Gastrocnemius medialis (tissue), 4 donors: ENCODE measurements at regions not wholly inside any gene's neighbourhood (a gene's known extent, or its start where the extent isn't known, plus 50 kb on each side); places are given as distances from the start of the nearest gene placed in this dataset.

Experiments used
- ATAC-seq, 2 donors: fragments of 150-250 bp; one replicate each; pipeline ENCODE4 v1.9.1; 2016
- DNase-seq, 2 donors: peaks; one replicate each; pipeline ENCODE4 v3.0.0-alpha.2; 2019
- H3K27ac ChIP-seq, 4 donors: fragments of 200-600 bp; sonication (generic); 1 replicate in 1 of 4; 2 replicates in 3 of 4; pipeline ENCODE4 v1.5.1; 2016 to 2018; ENCODE audit warnings: mild to moderate bottlenecking in 2 of 4, moderate library complexity in 1 of 4
- H3K27me3 ChIP-seq, 3 donors: fragments of 200-600 bp; sonication (generic) in 2 of 3; 1 replicate in 1 of 3; 2 replicates in 2 of 3; pipeline versions ENCODE4 v1.5.1 to v1.6.0; 2016 to 2019; ENCODE audit warnings: mild to moderate bottlenecking in 1 of 3, moderate library complexity in 1 of 3
- H3K36me3 ChIP-seq, 2 donors: fragments of 200-600 bp; sonication (generic) in 1 of 2; one replicate each; pipeline ENCODE4 v1.5.1; 2017 to 2018
- H3K4me1 ChIP-seq, 2 donors: fragments of 200-600 bp; sonication (generic) in 1 of 2; one replicate each; pipeline ENCODE4 v1.5.1; 2016 to 2017; ENCODE audit warnings: mild to moderate bottlenecking in 2 of 2
- H3K4me3 ChIP-seq, 4 donors: fragments of 200-600 bp; sonication (generic) in 3 of 4; 1 replicate in 1 of 4; 2 replicates in 3 of 4; pipeline ENCODE4 v1.5.1; 2016 to 2019; ENCODE audit warnings: mild to moderate bottlenecking in 2 of 4
- H3K9me3 ChIP-seq, 3 donors: fragments of 200-600 bp; sonication (generic) in 2 of 3; 1 replicate in 1 of 3; 2 replicates in 2 of 3; pipeline ENCODE4 v1.5.1; 2016 to 2019
- POLR2A ChIP-seq, 2 donors: fragments of 450-650 bp; IDR thresholded peaks; one replicate each; pipeline ENCODE4 v1.6.1; 2017; ENCODE audit warnings: antibody characterized with exemption in 2 of 2, mild to moderate bottlenecking in 2 of 2, moderate library complexity in 2 of 2
- in situ Hi-C, 4 donors: fragments of 200-750 bp; cut with MboI; loops; one replicate each; pipeline versions ENCODE4 v1.15.0 to v1.8.0; 2017; ENCODE audit warnings: low sequenced_read_pairs in 4 of 4
- intact Hi-C: fragments of 100-400 bp; cut with DNase I; formaldehyde crosslinking; loops from one replicate; pipeline ENCODE4 v1.15.1; 2023; ENCODE audit warnings: low total_unique reads
- TF ChIP-seq, protein P1 (sequence below), 5 experiments: fragments of 450-650 bp in 3 of 5; fragments of 200-600 bp in 2 of 5; sonication (generic) in 2 of 5; IDR thresholded peaks in 4 of 5; conservative IDR thresholded peaks in 1 of 5; 1 replicate in 4 of 5; 2 replicates in 1 of 5; pipeline ENCODE4 v1.5.1; 2016 to 2019; ENCODE audit warnings: antibody characterized with exemption in 5 of 5, mild to moderate bottlenecking in 3 of 5, moderate library complexity in 3 of 5

DNA sequence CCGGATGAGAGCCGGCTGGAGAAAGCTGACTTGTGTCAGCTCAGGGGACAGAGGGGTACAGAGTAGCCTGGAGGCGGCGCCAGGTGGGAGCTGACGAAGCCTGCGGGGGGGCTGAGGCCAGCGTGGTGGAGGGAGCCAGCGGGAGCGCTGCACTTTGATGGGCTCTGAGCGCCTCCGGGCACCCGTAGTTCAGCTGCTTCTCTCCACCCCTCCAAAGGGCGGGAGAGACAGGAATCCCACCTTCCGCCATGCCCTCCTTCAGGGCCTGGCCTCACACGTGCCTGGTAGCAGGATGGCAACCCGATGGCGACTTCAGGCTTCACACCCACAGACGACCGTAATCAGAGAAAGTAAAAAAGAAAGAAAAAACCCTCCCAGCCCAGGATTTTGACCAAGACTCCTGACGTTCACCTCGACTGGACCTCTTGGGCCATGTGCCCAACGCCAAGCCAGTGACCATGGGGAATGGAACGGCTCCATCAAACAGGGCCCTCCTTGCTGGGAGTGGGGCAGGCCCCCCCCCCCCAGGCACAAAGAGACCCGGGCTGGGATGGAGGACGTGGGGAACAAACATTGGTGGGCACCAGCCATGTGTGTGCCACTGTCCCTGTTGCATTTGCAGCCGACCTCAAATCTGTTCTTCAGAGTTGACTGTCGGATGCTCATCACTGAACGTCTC is 60.7 kb upstream of the ASAP2 start:
- no peaks in the 10 kb centered on the region for H3K9me3 ChIP-seq
- no peak overlapping the region for H3K27ac ChIP-seq
- TF ChIP-seq POLR2A (IDR thresholded peaks at IDR 0.05): no peak
- TF ChIP-seq, protein P1, sequence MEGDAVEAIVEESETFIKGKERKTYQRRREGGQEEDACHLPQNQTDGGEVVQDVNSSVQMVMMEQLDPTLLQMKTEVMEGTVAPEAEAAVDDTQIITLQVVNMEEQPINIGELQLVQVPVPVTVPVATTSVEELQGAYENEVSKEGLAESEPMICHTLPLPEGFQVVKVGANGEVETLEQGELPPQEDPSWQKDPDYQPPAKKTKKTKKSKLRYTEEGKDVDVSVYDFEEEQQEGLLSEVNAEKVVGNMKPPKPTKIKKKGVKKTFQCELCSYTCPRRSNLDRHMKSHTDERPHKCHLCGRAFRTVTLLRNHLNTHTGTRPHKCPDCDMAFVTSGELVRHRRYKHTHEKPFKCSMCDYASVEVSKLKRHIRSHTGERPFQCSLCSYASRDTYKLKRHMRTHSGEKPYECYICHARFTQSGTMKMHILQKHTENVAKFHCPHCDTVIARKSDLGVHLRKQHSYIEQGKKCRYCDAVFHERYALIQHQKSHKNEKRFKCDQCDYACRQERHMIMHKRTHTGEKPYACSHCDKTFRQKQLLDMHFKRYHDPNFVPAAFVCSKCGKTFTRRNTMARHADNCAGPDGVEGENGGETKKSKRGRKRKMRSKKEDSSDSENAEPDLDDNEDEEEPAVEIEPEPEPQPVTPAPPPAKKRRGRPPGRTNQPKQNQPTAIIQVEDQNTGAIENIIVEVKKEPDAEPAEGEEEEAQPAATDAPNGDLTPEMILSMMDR (IDR thresholded peaks at IDR 0.05 in 4 of 5, conservative IDR thresholded peaks at IDR 0.05 in 1 of 5): no peak
- in situ Hi-C loops (loop anchor here in 3 of 4 donors (10.0 kb wide), 1 partner anchor 189 kb away; no protein-coding TSS in a partner anchor), intact Hi-C loops (no loop called here)
- no peaks in the 10 kb centered on the region for H3K36me3 ChIP-seq
- H3K27me3 ChIP-seq: no peaks in the 10 kb centered on the region
- peaks cover 0 to 6% of the 10 kb centered on the region in 2 donors for H3K4me1 ChIP-seq
- no peak overlapping the region for H3K4me3 ChIP-seq
- DNase-seq (no peak), ATAC-seq (no peak)

DNA sequence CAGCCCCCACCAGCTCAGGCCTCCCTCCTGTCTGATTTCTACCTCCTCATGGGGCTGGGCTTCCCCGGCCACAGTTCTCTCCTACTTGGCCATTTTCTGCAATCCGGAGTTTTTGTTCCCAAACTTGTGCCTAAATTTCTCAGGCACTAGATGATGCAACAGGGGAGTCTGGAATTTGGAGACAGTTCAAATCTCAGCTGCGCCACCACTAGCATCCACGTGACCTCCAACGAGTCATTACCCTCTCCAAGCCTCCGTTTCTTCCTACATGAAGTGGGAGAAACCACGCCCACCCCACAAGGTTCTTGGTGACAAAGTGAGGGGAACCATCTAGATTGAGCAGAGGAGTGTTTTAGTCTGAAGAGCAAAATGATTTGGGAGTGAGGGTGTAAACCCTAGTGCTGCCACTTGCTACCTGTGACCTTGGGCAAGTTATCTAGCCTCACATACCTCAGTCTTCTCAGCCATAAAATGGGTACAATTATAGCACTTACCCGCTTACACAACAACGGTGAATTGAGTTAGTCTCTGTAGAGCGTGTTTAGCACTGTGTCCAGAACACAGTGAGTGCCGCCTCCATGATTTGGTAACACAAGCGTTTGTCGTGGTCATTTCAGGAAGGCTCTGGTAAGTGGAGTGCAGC is 61.4 kb upstream of the ASAP2 start:
- TF ChIP-seq POLR2A (IDR thresholded peaks at IDR 0.05): no peak
- TF ChIP-seq, protein P1 (IDR thresholded peaks at IDR 0.05 in 4 of 5, conservative IDR thresholded peaks at IDR 0.05 in 1 of 5): no peak
- in situ Hi-C loops (loop anchor here in 3 of 4 donors (10.0 kb wide), 1 partner anchor 190 kb away; no protein-coding TSS in a partner anchor), intact Hi-C loops (no loop called here)
- Histone ChIP-seq H3K27ac (no peak overlapping the region), H3K9me3 (no peaks in the 10 kb centered on the region), H3K4me3 (no peak overlapping the region), H3K27me3 (no peaks in the 10 kb centered on the region), H3K36me3 (no peaks in the 10 kb centered on the region), H3K4me1 (peaks cover 0 to 6% of the 10 kb centered on the region in 2 donors)
- peak; percentile 16 to 49 for DNase-seq
- peak in 1 of 2 donors; percentile 42 for ATAC-seq

DNA sequence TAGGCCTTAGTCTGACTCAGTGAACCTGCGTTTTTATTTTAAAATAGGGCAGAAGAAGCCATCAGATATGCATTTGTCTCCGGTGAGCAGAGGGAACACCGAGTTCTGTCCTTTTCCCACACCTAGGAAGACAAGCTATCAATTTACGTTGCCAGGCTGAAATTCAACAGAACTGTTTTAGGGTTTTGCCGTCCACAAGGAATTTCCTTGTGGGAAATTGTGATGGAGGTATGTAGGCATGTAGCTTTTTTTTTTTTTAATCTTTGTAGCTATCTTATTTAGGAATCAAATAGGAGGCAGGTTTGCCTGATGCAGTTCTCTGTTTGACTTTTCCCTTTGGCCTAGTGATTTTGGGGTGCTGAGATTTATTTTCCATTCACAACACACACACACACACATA is 62.0 kb upstream of the ASAP2 start:
- DNase-seq (no peak), ATAC-seq (no peak)
- intact Hi-C loops: loop anchor here (5.0 kb wide), 2 partner anchors 228 to 272 kb away; no protein-coding TSS in a partner anchor
- H3K4me1 ChIP-seq: peaks cover 0 to 6% of the 10 kb centered on the region in 2 donors
- H3K9me3 ChIP-seq: no peaks in the 10 kb centered on the region
- no peak overlapping the region for H3K4me3 ChIP-seq
- no peak for TF ChIP-seq POLR2A (IDR thresholded peaks at IDR 0.05)
- TF ChIP-seq, protein P1 (IDR thresholded peaks at IDR 0.05 in 4 of 5, conservative IDR thresholded peaks at IDR 0.05 in 1 of 5): no peak
- in situ Hi-C loops: loop anchor here (5.0 to 10.0 kb wide), 3 partner anchors 188 to 278 kb away; partner anchors contain the start of genes CPSF3 (in 1 of the 4) and ITGB1BP1 (in 1 of the 4)
- no peaks in the 10 kb centered on the region for H3K27me3 ChIP-seq
- no peak overlapping the region for H3K27ac ChIP-seq
- H3K36me3 ChIP-seq: no peaks in the 10 kb centered on the region

DNA sequence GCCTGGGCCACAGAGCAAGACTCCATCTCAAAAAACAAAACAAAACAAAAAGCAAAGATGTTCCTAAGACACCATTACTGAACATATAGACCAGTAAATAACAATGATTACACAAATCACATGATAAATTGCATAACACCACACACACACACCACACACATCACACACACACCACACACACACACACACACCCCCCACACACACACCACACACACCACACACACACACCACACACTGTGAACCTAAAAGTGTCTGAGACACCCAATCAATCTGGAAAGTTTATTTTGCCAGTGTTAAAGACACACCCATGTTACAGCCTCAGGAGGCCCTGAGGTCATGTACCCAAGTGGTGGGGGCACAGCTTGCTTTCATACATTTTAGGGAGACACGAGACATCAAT is 62.6 kb upstream of the ASAP2 start:
- Histone ChIP-seq H3K27ac (no peak overlapping the region), H3K4me3 (no peak overlapping the region), H3K4me1 (peaks cover 0 to 6% of the 10 kb centered on the region in 2 donors), H3K9me3 (no peaks in the 10 kb centered on the region), H3K27me3 (no peaks in the 10 kb centered on the region), H3K36me3 (no peaks in the 10 kb centered on the region)
- DNase-seq (no peak), ATAC-seq (no peak)
- TF ChIP-seq, protein P1 (IDR thresholded peaks at IDR 0.05 in 4 of 5, conservative IDR thresholded peaks at IDR 0.05 in 1 of 5): no peak
- no peak for TF ChIP-seq POLR2A (IDR thresholded peaks at IDR 0.05)
- in situ Hi-C loops: loop anchor here (5.0 to 10.0 kb wide), 3 partner anchors 188 to 278 kb away; partner anchors contain the start of genes CPSF3 (in 1 of the 4) and ITGB1BP1 (in 1 of the 4)
- intact Hi-C loops: loop anchor here (5.0 kb wide), 2 partner anchors 228 to 272 kb away; no protein-coding TSS in a partner anchor
